ENCODE measurements at regions not wholly inside any gene's neighbourhood (a gene's known extent, or its start where the extent isn't known, plus 50 kb on each side); places are given as distances from the start of the nearest gene placed in this dataset.

- no peaks in the 10 kb centered on the region for H3K4me1 Mint-ChIP-seq
- no peaks in the 10 kb centered on the region for H3K36me3 Mint-ChIP-seq (ENCODE audit: insufficient read depth in 1 of 3, low read depth in 3 of 3)
- no peak overlapping the region for H3K4me3 Mint-ChIP-seq
- H3K79me1 ChIP-seq (ENCODE audit: insufficient read depth, low read depth, low read length, poor library complexity, severe bottlenecking), result no peaks in the 10 kb centered on the region
- H2BK15ac ChIP-seq (ENCODE audit: low read depth, low read length), result no peak overlapping the region
- H2AFZ ChIP-seq (ENCODE audit: low read length), result no peak overlapping the region
- H4K8ac ChIP-seq (replicated peaks; ENCODE audit: insufficient read length, low read depth, low read length), result no peak overlapping the region
- H3T11ph ChIP-seq (ENCODE audit: low read length), result no peak overlapping the region
- no peak for DNase-seq
- no peak overlapping the region for H2BK5ac ChIP-seq (ENCODE audit: insufficient read length, low read length)
- no peaks in the 10 kb centered on the region for H4K20me1 ChIP-seq (ENCODE audit: control insufficient read depth, insufficient read depth, insufficient read length)
- H2AK5ac ChIP-seq (ENCODE audit: insufficient read length, low read length), result no peak overlapping the region
- no peak overlapping the region for H3K4me2 ChIP-seq (ENCODE audit: insufficient read depth, insufficient read length, low read length)
- no peaks in the 10 kb centered on the region for H3K23me2 ChIP-seq (ENCODE audit: insufficient read length, low read depth, low read length, poor library complexity, severe bottlenecking)
- no peak overlapping the region for H3K27ac Mint-ChIP-seq
- no peaks in the 10 kb centered on the region for H3K27me3 ChIP-seq (ENCODE audit: insufficient read depth, low read length)
- no peak overlapping the region for H4K5ac ChIP-seq (ENCODE audit: insufficient read length, low read depth, low read length)
- no peak overlapping the region for H2BK120ac ChIP-seq (ENCODE audit: low read depth, low read length, poor library complexity, severe bottlenecking)
- no CpG with 5 or more reads among the region's 1 CpG for WGBS (ENCODE audit: extremely low coverage, insufficient read length, low lambda C conversion rate)
- no peaks in the 10 kb centered on the region for H3K79me2 ChIP-seq (ENCODE audit: insufficient read depth, low read length)
- H3K23ac ChIP-seq (ENCODE audit: insufficient read length, low read depth, low read length), result no peak overlapping the region
- no peak overlapping the region for H3K9ac ChIP-seq (ENCODE audit: extremely low read depth, insufficient read length, low read length)
- H3K27ac ChIP-seq (ENCODE audit: insufficient read length, low read depth, low read length), result no peak overlapping the region
- H3K4ac ChIP-seq (ENCODE audit: low read depth, low read length), result no peak overlapping the region
- no peak overlapping the region for H3K56ac ChIP-seq (ENCODE audit: insufficient read length, low read depth, low read length)
- H3K9me3 Mint-ChIP-seq, result no peaks in the 10 kb centered on the region
- H3K14ac ChIP-seq (ENCODE audit: insufficient read depth, low read length), result no peak overlapping the region
- no peak overlapping the region for H2BK20ac ChIP-seq (ENCODE audit: low read depth, low read length, poor library complexity, severe bottlenecking)
- no peak overlapping the region for H3K18ac ChIP-seq (ENCODE audit: insufficient read length, low read depth, low read length)
- no peak overlapping the region for H2BK12ac ChIP-seq (ENCODE audit: insufficient read length, low read depth, low read length)
- no peak overlapping the region for H4K91ac ChIP-seq (ENCODE audit: insufficient read length, low read depth, low read length)
- H3K4me1 ChIP-seq (ENCODE audit: insufficient read depth, low read length), result no peaks in the 10 kb centered on the region
- no peak for TF ChIP-seq CTCF (conservative IDR thresholded peaks at IDR 0.05)
- H3K27me3 Mint-ChIP-seq (ENCODE audit: low read depth), result no peaks in the 10 kb centered on the region
- no peaks in the 10 kb centered on the region for H3K9me3 ChIP-seq (ENCODE audit: control insufficient read depth, low read depth, low read length)
These were observed 606.2 kb upstream of the VRK2 start for GRCh38 chr2:57440437-57440836.

Data from H9 (cell line).